ENCODE measurements at regions not wholly inside any gene's neighbourhood (a gene's known extent, or its start where the extent isn't known, plus 50 kb on each side); places are given as distances from the start of the nearest gene placed in this dataset.

GRCh38 chr9:96161819-96162218 is 140.2 kb downstream of the HSD17B3 start:
- H3K4me3 Mint-ChIP-seq = no peak overlapping the region
- no peaks in the 10 kb centered on the region for H3K36me3 Mint-ChIP-seq (ENCODE audit: low read depth)
- Histone ChIP-seq H3K4me1 (ENCODE audit: insufficient read depth) (peaks cover 3% of the 10 kb centered on the region; the same call in 1 of the 2 replicates), H3K4me2 (no peak overlapping the region), H3K36me3 (ENCODE audit: insufficient read depth) (no peaks in the 10 kb centered on the region), H3K79me2 (replicated peaks; ENCODE audit: insufficient read depth) (no peaks in the 10 kb centered on the region), H4K20me1 (replicated peaks; ENCODE audit: insufficient read depth) (no peaks in the 10 kb centered on the region), H3K9me2 (ENCODE audit: insufficient read depth) (peaks cover 9% of the 10 kb centered on the region; the same call in 1 of the 2 replicates), H3F3A (replicated peaks; ENCODE audit: low read depth) (no peaks in the 10 kb centered on the region), H3K27me3 (ENCODE audit: insufficient read depth) (no peaks in the 10 kb centered on the region), H3K27ac (ENCODE audit: low read depth) (no peak overlapping the region), H2AFZ (no peak overlapping the region), H3K4me3 (no peak overlapping the region)
- DNase-seq (ENCODE audit: low spot score) = no peak
- no peak overlapping the region for H3K27ac Mint-ChIP-seq
- H3K27me3 Mint-ChIP-seq (ENCODE audit: insufficient read depth, low read depth, poor library complexity) = no peaks in the 10 kb centered on the region
- no peaks in the 10 kb centered on the region; the same call in 2 of the 3 replicates for H3K9me3 Mint-ChIP-seq
- ATAC-seq = no peak
- peaks cover 9% of the 10 kb centered on the region for H3K4me1 Mint-ChIP-seq
- TF ChIP-seq NANOG (IDR thresholded peaks at IDR 0.05; ENCODE audit: borderline replicate concordance) (no peak), ZNF114 (CRISPR knock-in tag; IDR thresholded peaks at IDR 0.05) (no peak), ETS1 (IDR thresholded peaks at IDR 0.05) (no peak), CREB1 (CRISPR knock-in tag; IDR thresholded peaks at IDR 0.05; ENCODE audit: low read depth) (no peak), EZH2phosphoT487 (IDR thresholded peaks at IDR 0.05; ENCODE audit: unreplicated experiment) (no peak)

GRCh38 chr9:96160866-96161265 is 141.1 kb downstream of the HSD17B3 start:
- Mint-ChIP-seq H3K4me1 (peaks cover 12% of the 10 kb centered on the region), H3K27ac (no peak overlapping the region), H3K27me3 (ENCODE audit: insufficient read depth, low read depth, poor library complexity) (no peaks in the 10 kb centered on the region), H3K36me3 (ENCODE audit: low read depth) (no peaks in the 10 kb centered on the region), H3K9me3 (no peaks in the 10 kb centered on the region; the same call in 2 of the 3 replicates), H3K4me3 (no peak overlapping the region)
- no peaks in the 10 kb centered on the region for H4K20me1 ChIP-seq (replicated peaks; ENCODE audit: insufficient read depth)
- H3K36me3 ChIP-seq (ENCODE audit: insufficient read depth) = no peaks in the 10 kb centered on the region
- H3K79me2 ChIP-seq (replicated peaks; ENCODE audit: insufficient read depth) = no peaks in the 10 kb centered on the region
- H3F3A ChIP-seq (replicated peaks; ENCODE audit: low read depth) = no peaks in the 10 kb centered on the region
- H3K4me3 ChIP-seq = no peak overlapping the region
- H3K4me1 ChIP-seq (ENCODE audit: insufficient read depth) = peaks cover 3% of the 10 kb centered on the region; the same call in 1 of the 2 replicates
- H3K9me2 ChIP-seq (ENCODE audit: insufficient read depth) = peaks cover 9% of the 10 kb centered on the region; the same call in 1 of the 2 replicates
- H3K27ac ChIP-seq (ENCODE audit: low read depth) = no peak overlapping the region
- no peak for ATAC-seq
- no peak overlapping the region for H2AFZ ChIP-seq
- no peaks in the 10 kb centered on the region for H3K27me3 ChIP-seq (ENCODE audit: insufficient read depth)
- H3K4me2 ChIP-seq = no peak overlapping the region
- no peak for DNase-seq (ENCODE audit: low spot score)
- no peak for TF ChIP-seq STAT1 (IDR thresholded peaks at IDR 0.05; ENCODE audit: unreplicated experiment)
- TF ChIP-seq JUNB (IDR thresholded peaks at IDR 0.05; ENCODE audit: unreplicated experiment) = no peak
- no peak for TF ChIP-seq CTCF (conservative IDR thresholded peaks at IDR 0.05; ENCODE audit: low read depth in 2 of 2)
- TF ChIP-seq POLR2AphosphoS5 (IDR thresholded peaks at IDR 0.05; ENCODE audit: low read depth) = no peak
- no peak for TF ChIP-seq NANOG (IDR thresholded peaks at IDR 0.05; ENCODE audit: borderline replicate concordance)
- no peak for TF ChIP-seq ZNF114 (CRISPR knock-in tag; IDR thresholded peaks at IDR 0.05)
- TF ChIP-seq EZH2phosphoT487 (IDR thresholded peaks at IDR 0.05; ENCODE audit: unreplicated experiment) = no peak
- TF ChIP-seq ETS1 (IDR thresholded peaks at IDR 0.05) = no peak
- TF ChIP-seq EZH2 (IDR thresholded peaks at IDR 0.05; ENCODE audit: low read depth, unreplicated experiment) = no peak
- TF ChIP-seq ZNF462 (CRISPR knock-in tag; IDR thresholded peaks at IDR 0.05) = no peak
- TF ChIP-seq CREB1 (CRISPR knock-in tag; IDR thresholded peaks at IDR 0.05; ENCODE audit: low read depth) = no peak
